ENCODE measurements at regions not wholly inside any gene's neighbourhood (a gene's known extent, or its start where the extent isn't known, plus 50 kb on each side); places are given as distances from the start of the nearest gene placed in this dataset.

GRCh38 chr1:201715801-201716741 lies 112.9 kb upstream of the IPO9 start:
- TF ChIP-seq, protein P1, sequence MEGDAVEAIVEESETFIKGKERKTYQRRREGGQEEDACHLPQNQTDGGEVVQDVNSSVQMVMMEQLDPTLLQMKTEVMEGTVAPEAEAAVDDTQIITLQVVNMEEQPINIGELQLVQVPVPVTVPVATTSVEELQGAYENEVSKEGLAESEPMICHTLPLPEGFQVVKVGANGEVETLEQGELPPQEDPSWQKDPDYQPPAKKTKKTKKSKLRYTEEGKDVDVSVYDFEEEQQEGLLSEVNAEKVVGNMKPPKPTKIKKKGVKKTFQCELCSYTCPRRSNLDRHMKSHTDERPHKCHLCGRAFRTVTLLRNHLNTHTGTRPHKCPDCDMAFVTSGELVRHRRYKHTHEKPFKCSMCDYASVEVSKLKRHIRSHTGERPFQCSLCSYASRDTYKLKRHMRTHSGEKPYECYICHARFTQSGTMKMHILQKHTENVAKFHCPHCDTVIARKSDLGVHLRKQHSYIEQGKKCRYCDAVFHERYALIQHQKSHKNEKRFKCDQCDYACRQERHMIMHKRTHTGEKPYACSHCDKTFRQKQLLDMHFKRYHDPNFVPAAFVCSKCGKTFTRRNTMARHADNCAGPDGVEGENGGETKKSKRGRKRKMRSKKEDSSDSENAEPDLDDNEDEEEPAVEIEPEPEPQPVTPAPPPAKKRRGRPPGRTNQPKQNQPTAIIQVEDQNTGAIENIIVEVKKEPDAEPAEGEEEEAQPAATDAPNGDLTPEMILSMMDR (IDR thresholded peaks at IDR 0.05): no peak
- no peak for TF ChIP-seq ZFX (IDR thresholded peaks at IDR 0.05; ENCODE audit: borderline replicate concordance)

All from 22Rv1 (cell line).